ENCODE measurements at regions not wholly inside any gene's neighbourhood (a gene's known extent, or its start where the extent isn't known, plus 50 kb on each side); places are given as distances from the start of the nearest gene placed in this dataset.
A peak's percentile ranks its signal among the peaks of the same experiment; 100 is the strongest.

- H3K4me3 ChIP-seq (ENCODE audit: low read depth, low read length) = no peak overlapping the region
- TF ChIP-seq CTCF (IDR thresholded peaks at IDR 0.05; ENCODE audit: low read depth, low read length) = no peak
- DNase-seq (ENCODE audit: low read depth, low spot score) = no peak
- in situ Hi-C loops (cut with HindIII; ENCODE audit: low sequenced_read_pairs) = no loop called here
These were observed 208.8 kb upstream of the TWIST2 start for GRCh38 chr2:238638982-238639628.

GRCh38 chr2:238640486-238640885 lies 207.4 kb upstream of the TWIST2 start:
- no peak for TF ChIP-seq CTCF (IDR thresholded peaks at IDR 0.05; ENCODE audit: low read depth, low read length)
- in situ Hi-C loops (cut with HindIII; ENCODE audit: low sequenced_read_pairs) = no loop called here
- no peak overlapping the region for H3K4me3 ChIP-seq (ENCODE audit: low read depth, low read length)
- DNase-seq (ENCODE audit: low read depth, low spot score) = no peak

GRCh38 chr2:238642973-238643372 lies 204.9 kb upstream of the TWIST2 start:
- H3K4me3 ChIP-seq (ENCODE audit: low read depth, low read length) = no peak overlapping the region
- TF ChIP-seq CTCF (IDR thresholded peaks at IDR 0.05; ENCODE audit: low read depth, low read length) = no peak
- DNase-seq (ENCODE audit: low read depth, low spot score) = no peak
- in situ Hi-C loops (cut with HindIII; ENCODE audit: low sequenced_read_pairs) = no loop called here

- H3K4me3 ChIP-seq (ENCODE audit: low read depth, low read length) = no peak overlapping the region
- no peak for TF ChIP-seq CTCF (IDR thresholded peaks at IDR 0.05; ENCODE audit: low read depth, low read length)
- no peak for DNase-seq (ENCODE audit: low read depth, low spot score)
- in situ Hi-C loops (cut with HindIII; ENCODE audit: low sequenced_read_pairs) = no loop called here
These were observed 204.4 kb upstream of the TWIST2 start for GRCh38 chr2:238643400-238643907.

- in situ Hi-C loops (cut with HindIII; ENCODE audit: low sequenced_read_pairs) = no loop called here
- DNase-seq (ENCODE audit: low read depth, low spot score) = peak; percentile 76
These were observed 203.5 kb upstream of the TWIST2 start for GRCh38 chr2:238644095-238645081.

More at GRCh38 chr2:238644095-238645081, 203.5 kb upstream of the TWIST2 start:
- no peak overlapping the region for H3K4me3 ChIP-seq (ENCODE audit: low read depth, low read length)
- no peak for TF ChIP-seq CTCF (IDR thresholded peaks at IDR 0.05; ENCODE audit: low read depth, low read length)
